ENCODE measurements at regions not wholly inside any gene's neighbourhood (a gene's known extent, or its start where the extent isn't known, plus 50 kb on each side); places are given as distances from the start of the nearest gene placed in this dataset.

GRCh38 chr5:38188591-38188990, 69.8 kb upstream of the EGFLAM start:
- in situ Hi-C loops (cut with MboI): loop anchor here (25.0 kb wide), 1 partner anchor 451 kb away; no protein-coding TSS in a partner anchor
- H2AFZ ChIP-seq: no peak overlapping the region
- H3F3A ChIP-seq (ENCODE audit: insufficient read depth): no peaks in the 10 kb centered on the region
- TF ChIP-seq EZH2phosphoT487 (IDR thresholded peaks at IDR 0.05; ENCODE audit: insufficient read depth, low read depth): no peak
- no peak for TF ChIP-seq EZH2 (IDR thresholded peaks at IDR 0.05; ENCODE audit: insufficient read depth, poor library complexity, severe bottlenecking)
- no peak overlapping the region for H3K4me2 ChIP-seq (ENCODE audit: unreplicated experiment)
- H3K9me3 ChIP-seq (ENCODE audit: low read depth): no peaks in the 10 kb centered on the region
- peaks cover 28% of the 10 kb centered on the region; the same call in 1 of the 2 replicates for H3K27me3 ChIP-seq (replicated peaks; ENCODE audit: insufficient read depth)
- no peaks in the 10 kb centered on the region for H3K79me2 ChIP-seq (ENCODE audit: insufficient read depth)
- no peak overlapping the region for H3K4me3 ChIP-seq
- 87 to 88% methylated on average over 6 of the region's 6 CpGs for WGBS, 2 experiments (ENCODE audit: low coverage in 1 of 2, low lambda C conversion rate in 2 of 2, missing lambda C conversion rate in 2 of 2)
- no peak for DNase-seq
- no peaks in the 10 kb centered on the region for H3K4me1 ChIP-seq (ENCODE audit: insufficient read depth)
- H3K27ac ChIP-seq: no peak overlapping the region
- no peak overlapping the region for H3K9ac ChIP-seq
- H4K20me1 ChIP-seq (ENCODE audit: insufficient read depth): no peaks in the 10 kb centered on the region
- H3K36me3 ChIP-seq (ENCODE audit: low read depth): no peaks in the 10 kb centered on the region
- no peaks in the 10 kb centered on the region for H3K9me2 ChIP-seq (ENCODE audit: insufficient read depth)

- Histone ChIP-seq H3K27ac (no peak overlapping the region), H3K27me3 (replicated peaks; ENCODE audit: insufficient read depth) (peaks cover 31% of the 10 kb centered on the region; the same call in 1 of the 2 replicates), H3K4me1 (ENCODE audit: insufficient read depth) (no peaks in the 10 kb centered on the region), H3K4me2 (ENCODE audit: unreplicated experiment) (no peak overlapping the region), H3K9ac (no peak overlapping the region), H3F3A (ENCODE audit: insufficient read depth) (no peaks in the 10 kb centered on the region), H2AFZ (no peak overlapping the region), H3K36me3 (ENCODE audit: low read depth) (no peaks in the 10 kb centered on the region), H3K79me2 (ENCODE audit: insufficient read depth) (no peaks in the 10 kb centered on the region), H3K4me3 (no peak overlapping the region), H3K9me3 (ENCODE audit: low read depth) (no peaks in the 10 kb centered on the region), H4K20me1 (ENCODE audit: insufficient read depth) (no peaks in the 10 kb centered on the region), H3K9me2 (ENCODE audit: insufficient read depth) (no peaks in the 10 kb centered on the region)
- no peak for TF ChIP-seq EZH2phosphoT487 (IDR thresholded peaks at IDR 0.05; ENCODE audit: insufficient read depth, low read depth)
- no peak for TF ChIP-seq EZH2 (IDR thresholded peaks at IDR 0.05; ENCODE audit: insufficient read depth, poor library complexity, severe bottlenecking)
- in situ Hi-C loops (cut with MboI): loop anchor here (25.0 kb wide), 1 partner anchor 450 kb away; no protein-coding TSS in a partner anchor
- no peak for DNase-seq
- 18 to 20% methylated on average over 3 of the region's 3 CpGs for WGBS, 2 experiments (ENCODE audit: low coverage in 1 of 2, low lambda C conversion rate in 2 of 2, missing lambda C conversion rate in 2 of 2)
These were observed 70.8 kb upstream of the EGFLAM start for GRCh38 chr5:38187532-38187931.

- Histone ChIP-seq H3K27me3 (replicated peaks; ENCODE audit: insufficient read depth) (peaks cover 37% of the 10 kb centered on the region), H3K36me3 (ENCODE audit: low read depth) (no peaks in the 10 kb centered on the region), H4K20me1 (ENCODE audit: insufficient read depth) (no peaks in the 10 kb centered on the region), H3K9ac (no peak overlapping the region), H3K4me1 (ENCODE audit: insufficient read depth) (no peaks in the 10 kb centered on the region), H3K4me2 (ENCODE audit: unreplicated experiment) (no peak overlapping the region), H3F3A (ENCODE audit: insufficient read depth) (no peaks in the 10 kb centered on the region), H3K9me3 (ENCODE audit: low read depth) (no peaks in the 10 kb centered on the region), H3K9me2 (ENCODE audit: insufficient read depth) (no peaks in the 10 kb centered on the region), H3K27ac (no peak overlapping the region), H2AFZ (no peak overlapping the region), H3K4me3 (no peak overlapping the region), H3K79me2 (ENCODE audit: insufficient read depth) (no peaks in the 10 kb centered on the region)
- no peak for TF ChIP-seq EZH2 (IDR thresholded peaks at IDR 0.05; ENCODE audit: insufficient read depth, poor library complexity, severe bottlenecking)
- no peak for TF ChIP-seq EZH2phosphoT487 (IDR thresholded peaks at IDR 0.05; ENCODE audit: insufficient read depth, low read depth)
- 24 to 34% methylated on average over 3 of the region's 3 CpGs for WGBS, 2 experiments (ENCODE audit: low coverage in 1 of 2, low lambda C conversion rate in 2 of 2, missing lambda C conversion rate in 2 of 2)
- no peak for DNase-seq
- in situ Hi-C loops (cut with MboI): loop anchor here (25.0 kb wide), 1 partner anchor 447 kb away; no protein-coding TSS in a partner anchor
These were observed 73.7 kb upstream of the EGFLAM start for GRCh38 chr5:38184627-38185026.

DNA sequence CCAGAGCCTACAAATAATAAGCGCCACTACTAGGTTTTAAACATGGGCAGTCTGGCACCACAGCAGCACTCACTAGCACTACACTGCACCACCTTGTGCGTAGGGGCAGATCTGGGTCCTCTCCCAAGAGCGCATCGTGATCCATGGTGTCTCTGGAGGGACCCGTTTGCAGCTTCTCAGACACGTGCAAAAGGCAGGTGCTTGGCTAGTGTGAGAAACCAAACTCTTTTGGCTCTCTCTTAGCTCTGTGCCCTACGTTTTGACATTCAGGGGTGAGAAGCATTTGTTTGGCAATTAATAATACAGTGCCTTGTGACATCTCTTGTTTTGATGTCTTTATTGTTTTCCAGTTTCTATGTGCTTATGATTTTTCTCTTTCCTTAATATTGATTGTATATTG, 75.4 kb upstream of the EGFLAM start:
- no peak overlapping the region for H3K9ac ChIP-seq
- no peak for DNase-seq
- in situ Hi-C loops (cut with MboI): loop anchor here (25.0 kb wide), 1 partner anchor 446 kb away; no protein-coding TSS in a partner anchor
- no peaks in the 10 kb centered on the region for H3K79me2 ChIP-seq (ENCODE audit: insufficient read depth)
- H3K9me2 ChIP-seq (ENCODE audit: insufficient read depth): no peaks in the 10 kb centered on the region
- no peaks in the 10 kb centered on the region for H3K4me1 ChIP-seq (ENCODE audit: insufficient read depth)
- 46 to 51% methylated on average over 7 of the region's 7 CpGs for WGBS, 2 experiments (ENCODE audit: low coverage in 1 of 2, low lambda C conversion rate in 2 of 2, missing lambda C conversion rate in 2 of 2)
- no peaks in the 10 kb centered on the region for H3K9me3 ChIP-seq (ENCODE audit: low read depth)
- TF ChIP-seq EZH2phosphoT487 (IDR thresholded peaks at IDR 0.05; ENCODE audit: insufficient read depth, low read depth) (no peak), EZH2 (IDR thresholded peaks at IDR 0.05; ENCODE audit: insufficient read depth, poor library complexity, severe bottlenecking) (no peak)
- H4K20me1 ChIP-seq (ENCODE audit: insufficient read depth): no peaks in the 10 kb centered on the region
- H3K4me3 ChIP-seq: no peak overlapping the region
- H3F3A ChIP-seq (ENCODE audit: insufficient read depth): no peaks in the 10 kb centered on the region
- no peak overlapping the region for H2AFZ ChIP-seq
- no peak overlapping the region for H3K4me2 ChIP-seq (ENCODE audit: unreplicated experiment)
- no peaks in the 10 kb centered on the region for H3K36me3 ChIP-seq (ENCODE audit: low read depth)
- H3K27ac ChIP-seq: no peak overlapping the region
- peaks cover 32% of the 10 kb centered on the region for H3K27me3 ChIP-seq (replicated peaks; ENCODE audit: insufficient read depth)

- in situ Hi-C loops (cut with MboI): no loop called here
- no peaks in the 10 kb centered on the region for H3F3A ChIP-seq (ENCODE audit: insufficient read depth)
These were observed 90.3 kb upstream of the EGFLAM start for GRCh38 chr5:38168029-38168428.

More at GRCh38 chr5:38168029-38168428, 90.3 kb upstream of the EGFLAM start:
- Histone ChIP-seq H3K9me2 (ENCODE audit: insufficient read depth) (no peaks in the 10 kb centered on the region), H3K4me2 (ENCODE audit: unreplicated experiment) (no peak overlapping the region), H3K4me3 (no peak overlapping the region), H3K4me1 (ENCODE audit: insufficient read depth) (no peaks in the 10 kb centered on the region), H3K9me3 (ENCODE audit: low read depth) (no peaks in the 10 kb centered on the region), H3K9ac (no peak overlapping the region), H4K20me1 (ENCODE audit: insufficient read depth) (no peaks in the 10 kb centered on the region), H3K79me2 (ENCODE audit: insufficient read depth) (no peaks in the 10 kb centered on the region), H2AFZ (no peak overlapping the region), H3K27me3 (replicated peaks; ENCODE audit: insufficient read depth) (no peaks in the 10 kb centered on the region; the same call in 1 of the 2 replicates), H3K36me3 (ENCODE audit: low read depth) (no peaks in the 10 kb centered on the region), H3K27ac (no peak overlapping the region)
- no peak for TF ChIP-seq EZH2 (IDR thresholded peaks at IDR 0.05; ENCODE audit: insufficient read depth, poor library complexity, severe bottlenecking)
- TF ChIP-seq EZH2phosphoT487 (IDR thresholded peaks at IDR 0.05; ENCODE audit: insufficient read depth, low read depth): no peak
- WGBS, 2 experiments (ENCODE audit: low coverage in 1 of 2, low lambda C conversion rate in 2 of 2, missing lambda C conversion rate in 2 of 2): 62 to 68% methylated on average over 2 of the region's 2 CpGs
- DNase-seq: no peak

Measured in GM23248 (cell line).